ENCODE measurements at regions not wholly inside any gene's neighbourhood (a gene's known extent, or its start where the extent isn't known, plus 50 kb on each side); places are given as distances from the start of the nearest gene placed in this dataset.
"Not testable (repeated sequence)": the region's sequence is repeated elsewhere in the genome, so short reads cannot be mapped to it uniquely, and the experiment has no call there.

GRCh38 chr6:19603721-19604120 lies 233.4 kb upstream of the ID4 start:
- DNase-seq (ENCODE audit: low read depth): no peak

- no peak for DNase-seq (ENCODE audit: low read depth)
Measured at GRCh38 chr6:19605624-19606023, 231.5 kb upstream of the ID4 start.

GRCh38 chr6:19608546-19608945 lies 228.6 kb upstream of the ID4 start:
- no peak for DNase-seq (ENCODE audit: low read depth)

- DNase-seq (ENCODE audit: low read depth): no peak
Measured at GRCh38 chr6:19609972-19610641, 227.1 kb upstream of the ID4 start.

- not testable (repeated sequence) for DNase-seq (ENCODE audit: low read depth)
Measured at GRCh38 chr6:19612672-19613466, 224.3 kb upstream of the ID4 start.

- DNase-seq (ENCODE audit: low read depth): no peak
Measured at GRCh38 chr6:19613678-19614077, 223.5 kb upstream of the ID4 start.

- no peak for DNase-seq (ENCODE audit: low read depth)
Measured at GRCh38 chr6:19616022-19616421, 221.1 kb upstream of the ID4 start.

- no peak for DNase-seq (ENCODE audit: low read depth)
Measured at GRCh38 chr6:19632230-19632629, 204.9 kb upstream of the ID4 start.

GRCh38 chr6:19632786-19633185 lies 204.4 kb upstream of the ID4 start:
- no peak for DNase-seq (ENCODE audit: low read depth)

- no peak for DNase-seq (ENCODE audit: low read depth)
Measured at GRCh38 chr6:19635728-19636127, 201.4 kb upstream of the ID4 start.

- no peak for DNase-seq (ENCODE audit: low read depth)
Measured at GRCh38 chr6:19637010-19637409, 200.2 kb upstream of the ID4 start.

GRCh38 chr6:19638931-19639330 lies 198.2 kb upstream of the ID4 start:
- no peak for DNase-seq (ENCODE audit: low read depth)

GRCh38 chr6:19643287-19643686 lies 193.9 kb upstream of the ID4 start:
- DNase-seq (ENCODE audit: low read depth): no peak

GRCh38 chr6:19643713-19644112 lies 193.5 kb upstream of the ID4 start:
- no peak for DNase-seq (ENCODE audit: low read depth)

- no peak for DNase-seq (ENCODE audit: low read depth)
Measured at GRCh38 chr6:19655744-19656143, 181.4 kb upstream of the ID4 start.

- DNase-seq (ENCODE audit: low read depth): no peak
Measured at GRCh38 chr6:19660123-19660910, 176.9 kb upstream of the ID4 start.

- DNase-seq (ENCODE audit: low read depth): no peak
Measured at GRCh38 chr6:19662911-19663310, 174.3 kb upstream of the ID4 start.

- no peak for DNase-seq (ENCODE audit: low read depth)
Measured at GRCh38 chr6:19663479-19663878, 173.7 kb upstream of the ID4 start.

GRCh38 chr6:19664050-19664449 lies 173.1 kb upstream of the ID4 start:
- DNase-seq (ENCODE audit: low read depth): no peak

- no peak for DNase-seq (ENCODE audit: low read depth)
Measured at GRCh38 chr6:19664878-19665612, 172.1 kb upstream of the ID4 start.

GRCh38 chr6:19665613-19665909 lies 171.6 kb upstream of the ID4 start:
- no peak for DNase-seq (ENCODE audit: low read depth)

GRCh38 chr6:19668710-19669109 lies 168.5 kb upstream of the ID4 start:
- DNase-seq (ENCODE audit: low read depth): peak; percentile 12

Measured in Daoy (cell line).